HCT116 (cell line): ENCODE measurements at regions not wholly inside any gene's neighbourhood (a gene's known extent, or its start where the extent isn't known, plus 50 kb on each side); places are given as distances from the start of the nearest gene placed in this dataset.

Source experiments
- ATAC-seq: fragments of 200-7000 bp; cut with Tn5 transposase; 2 replicates; pipeline ENCODE4 v1.9.1; 2020; ENCODE audit warnings: mild to moderate bottlenecking, moderate library complexity
- BruUV-seq: library from RNA; stranded (reverse); fragments of 400-500 nt; replicated peaks from 2 replicates; lab custom pipeline; 2021; lab: Mats Ljungman, UMichigan
- CTCF ChIA-PET: fragments of 300-600 bp; sonication (Branson Sonifier 250); formaldehyde crosslinking; loops from one replicate; lab custom pipeline; 2021; ENCODE audit warnings: antibody characterized with exemption; lab: Charles Lee
- POLR2A ChIA-PET: fragments of 300-600, 350-600 bp; sonication (Branson Sonifier 250); formaldehyde crosslinking; loops from one replicate; lab custom pipeline; 2021; ENCODE audit warnings: antibody characterized with exemption; lab: Charles Lee
- RAD21 ChIA-PET, 2 experiments: fragments of 300-600 bp; sonication (Branson Sonifier 250); formaldehyde crosslinking; loops; one replicate each; lab custom pipeline; 2023; ENCODE audit warnings: low total read pairs in 2 of 2; ENCODE audit not compliant: uncharacterized antibody in 2 of 2, unreplicated experiment in 2 of 2, low non-redundant PET in 1 of 2; lab: Charles Lee
- DNase-seq: peaks from one replicate; pipeline ENCODE4 v3.0.0-alpha.2; 2010; ENCODE audit warnings: low read depth, low spot score
- H2AFZ ChIP-seq: fragments of 200-600 bp; shearing (Covaris generic), sonication (generic); 2 replicates; pipeline ENCODE4 v1.6.1; 2017; ENCODE audit warnings: low read depth, mixed run types, mixed read lengths, antibody characterized with exemption, low read length; ENCODE audit not compliant: poor library complexity, severe bottlenecking
- H3K27ac ChIP-seq: 2 replicates; pipeline ENCODE4 v1.5.1; 2012; ENCODE audit warnings: low read depth, low read length
- H3K27me3 ChIP-seq: fragments of 200-600 bp; sonication (generic); 2 replicates; pipeline ENCODE4 v1.6.1; 2016; ENCODE audit warnings: mixed run types, low read length, mixed read lengths; ENCODE audit not compliant: insufficient read depth
- H3K36me3 ChIP-seq, 2 experiments: fragments of 200-500 bp in 1 of 2; fragments of 200-600 bp in 1 of 2; sonication (Bioruptor generic) in 1 of 2; sonication (generic) in 1 of 2; 2 replicates each; pipeline versions ENCODE4 v1.5.1 to v1.6.1; 2014 to 2016; ENCODE audit warnings: low read length in 2 of 2, inconsistent platforms in 1 of 2, mixed read lengths in 1 of 2, mixed run types in 1 of 2; ENCODE audit not compliant: insufficient read depth in 2 of 2, control insufficient read depth in 1 of 2
- H3K4me1 ChIP-seq, 2 experiments: fragments of 200-600 bp in 1 of 2; sonication (generic) in 1 of 2; 2 replicates each; pipeline versions ENCODE4 v1.5.1 to v1.6.1; 2012 to 2017; ENCODE audit warnings: low read length in 2 of 2, inconsistent platforms in 1 of 2, mild to moderate bottlenecking in 1 of 2, mixed read lengths in 1 of 2, mixed run types in 1 of 2, moderate library complexity in 1 of 2; ENCODE audit not compliant: insufficient read depth in 2 of 2, control insufficient read depth in 1 of 2
- H3K4me2 ChIP-seq: fragments of 200-600 bp; sonication (generic); 2 replicates; pipeline ENCODE4 v1.6.1; 2017; ENCODE audit warnings: mixed run types, low read length, mixed read lengths
- H3K4me3 ChIP-seq, 2 experiments: fragments of 200-600 bp in 1 of 2; sonication (generic) in 1 of 2; replicated peaks in 1 of 2; 2 replicates each; pipeline ENCODE4 v1.5.1; 2011 to 2016; ENCODE audit warnings: low read length in 2 of 2, control low read depth in 1 of 2, low read depth in 1 of 2, mild to moderate bottlenecking in 1 of 2, mixed read lengths in 1 of 2, mixed run types in 1 of 2
- H3K79me2 ChIP-seq: fragments of 200-600 bp; sonication (generic); 2 replicates; pipeline ENCODE4 v1.6.1; 2017; ENCODE audit warnings: mild to moderate bottlenecking, mixed run types, low read length, moderate library complexity, mixed read lengths; ENCODE audit not compliant: insufficient read depth
- H3K9ac ChIP-seq: fragments of 200-600 bp; sonication (generic); 2 replicates; pipeline ENCODE4 v1.6.1; 2016; ENCODE audit warnings: low read length, mixed read lengths
- H3K9me2 ChIP-seq: fragments of 200-600 bp; sonication (generic), shearing (Covaris generic); 2 replicates; pipeline ENCODE4 v1.6.1; 2017; ENCODE audit warnings: mixed run types, mild to moderate bottlenecking, moderate library complexity; ENCODE audit not compliant: insufficient read depth
- H3K9me3 ChIP-seq, 2 experiments: fragments of 200-500 bp in 1 of 2; fragments of 200-600 bp in 1 of 2; sonication (Bioruptor generic) in 1 of 2; sonication (generic) in 1 of 2; 2 replicates each; pipeline ENCODE4 v1.6.1; 2014 to 2017; ENCODE audit warnings: low read length in 2 of 2, mixed read lengths in 2 of 2, inconsistent platforms in 1 of 2, low read depth in 1 of 2, mild to moderate bottlenecking in 1 of 2, mixed run types in 1 of 2, moderate library complexity in 1 of 2; ENCODE audit not compliant: control insufficient read depth in 1 of 2, insufficient read depth in 1 of 2
- H4K20me1 ChIP-seq: fragments of 200-600 bp; sonication (generic), shearing (Covaris generic); 2 replicates; pipeline ENCODE4 v1.6.1; 2017; ENCODE audit warnings: mixed run types, mild to moderate bottlenecking, moderate library complexity; ENCODE audit not compliant: insufficient read depth
- CBX3 ChIP-seq: IDR thresholded peaks from 2 replicates; pipeline ENCODE4 v1.6.1; 2012; ENCODE audit warnings: low read depth
- CEBPB ChIP-seq: IDR thresholded peaks from 2 replicates; pipeline ENCODE4 v1.6.1; 2012; ENCODE audit warnings: low read depth
- EZH2 ChIP-seq: fragments of 200-600 bp; sonication (generic); IDR thresholded peaks from 2 replicates; pipeline ENCODE4 v1.6.1; 2017; ENCODE audit warnings: antibody characterized with exemption, mixed run types
- MAX ChIP-seq: IDR thresholded peaks from 2 replicates; pipeline ENCODE4 v1.6.1; 2012
- RAD21 ChIP-seq: IDR thresholded peaks from 2 replicates; pipeline ENCODE4 v1.6.1; 2012; ENCODE audit warnings: low read depth, mild to moderate bottlenecking
- SRF ChIP-seq: IDR thresholded peaks from 2 replicates; pipeline ENCODE4 v1.6.1; 2012; ENCODE audit warnings: low read depth
- ZFX ChIP-seq: fragments of 450-650 bp; IDR thresholded peaks from 2 replicates; pipeline ENCODE4 v1.6.1; 2017
- intact Hi-C: fragments of 100-400 bp; cut with micrococcal nuclease; formaldehyde crosslinking; loops from 2 replicates; pipeline ENCODE4 v1.10.0; 2022
- TF ChIP-seq, protein P1 (sequence below): IDR thresholded peaks from 2 replicates; pipeline ENCODE4 v1.6.1; 2011; ENCODE audit warnings: mild to moderate bottlenecking, low read length, moderate library complexity; ENCODE audit not compliant: insufficient replicate concordance; ENCODE audit errors: extremely low read depth

- CTCF ChIA-PET: no interaction called here
- TF ChIP-seq EZH2 (no peak), MAX (no peak), CBX3 (no peak), RAD21 (no peak), CEBPB (no peak), SRF (no peak), ZFX (no peak)
- TF ChIP-seq, protein P1, sequence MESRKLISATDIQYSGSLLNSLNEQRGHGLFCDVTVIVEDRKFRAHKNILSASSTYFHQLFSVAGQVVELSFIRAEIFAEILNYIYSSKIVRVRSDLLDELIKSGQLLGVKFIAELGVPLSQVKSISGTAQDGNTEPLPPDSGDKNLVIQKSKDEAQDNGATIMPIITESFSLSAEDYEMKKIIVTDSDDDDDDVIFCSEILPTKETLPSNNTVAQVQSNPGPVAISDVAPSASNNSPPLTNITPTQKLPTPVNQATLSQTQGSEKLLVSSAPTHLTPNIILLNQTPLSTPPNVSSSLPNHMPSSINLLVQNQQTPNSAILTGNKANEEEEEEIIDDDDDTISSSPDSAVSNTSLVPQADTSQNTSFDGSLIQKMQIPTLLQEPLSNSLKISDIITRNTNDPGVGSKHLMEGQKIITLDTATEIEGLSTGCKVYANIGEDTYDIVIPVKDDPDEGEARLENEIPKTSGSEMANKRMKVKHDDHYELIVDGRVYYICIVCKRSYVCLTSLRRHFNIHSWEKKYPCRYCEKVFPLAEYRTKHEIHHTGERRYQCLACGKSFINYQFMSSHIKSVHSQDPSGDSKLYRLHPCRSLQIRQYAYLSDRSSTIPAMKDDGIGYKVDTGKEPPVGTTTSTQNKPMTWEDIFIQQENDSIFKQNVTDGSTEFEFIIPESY: no peak
- TF ChIP-seq, all 23 proteins: peak for 0
- Histone ChIP-seq H4K20me1 (no peaks in the 10 kb centered on the region), H3K4me2 (no peak overlapping the region), H3K36me3 (no peaks in the 10 kb centered on the region), H3K27me3 (0 out of 2 replicates have a peak, but pooled peaks cover 11% of the 10 kb centered on the region), H3K4me3 (no peak overlapping the region), H3K79me2 (no peaks in the 10 kb centered on the region), H3K9me2 (no peaks in the 10 kb centered on the region), H3K27ac (no peak overlapping the region), H2AFZ (no peak overlapping the region), H3K9ac (no peak overlapping the region), H3K9me3 (no peaks in the 10 kb centered on the region), H3K4me1 (no peaks in the 10 kb centered on the region)
- ATAC-seq (no peak), DNase-seq (no peak)
- POLR2A ChIA-PET: no interaction called here
- RAD21 ChIA-PET: no interaction called here
- intact Hi-C loops: no loop called here
- BruUV-seq: no TSS peak
Measured at GRCh38 chr17:13885550-13885949, 183.8 kb upstream of the COX10 start.
